ENCODE measurements at regions not wholly inside any gene's neighbourhood (a gene's known extent, or its start where the extent isn't known, plus 50 kb on each side); places are given as distances from the start of the nearest gene placed in this dataset.

DNA sequence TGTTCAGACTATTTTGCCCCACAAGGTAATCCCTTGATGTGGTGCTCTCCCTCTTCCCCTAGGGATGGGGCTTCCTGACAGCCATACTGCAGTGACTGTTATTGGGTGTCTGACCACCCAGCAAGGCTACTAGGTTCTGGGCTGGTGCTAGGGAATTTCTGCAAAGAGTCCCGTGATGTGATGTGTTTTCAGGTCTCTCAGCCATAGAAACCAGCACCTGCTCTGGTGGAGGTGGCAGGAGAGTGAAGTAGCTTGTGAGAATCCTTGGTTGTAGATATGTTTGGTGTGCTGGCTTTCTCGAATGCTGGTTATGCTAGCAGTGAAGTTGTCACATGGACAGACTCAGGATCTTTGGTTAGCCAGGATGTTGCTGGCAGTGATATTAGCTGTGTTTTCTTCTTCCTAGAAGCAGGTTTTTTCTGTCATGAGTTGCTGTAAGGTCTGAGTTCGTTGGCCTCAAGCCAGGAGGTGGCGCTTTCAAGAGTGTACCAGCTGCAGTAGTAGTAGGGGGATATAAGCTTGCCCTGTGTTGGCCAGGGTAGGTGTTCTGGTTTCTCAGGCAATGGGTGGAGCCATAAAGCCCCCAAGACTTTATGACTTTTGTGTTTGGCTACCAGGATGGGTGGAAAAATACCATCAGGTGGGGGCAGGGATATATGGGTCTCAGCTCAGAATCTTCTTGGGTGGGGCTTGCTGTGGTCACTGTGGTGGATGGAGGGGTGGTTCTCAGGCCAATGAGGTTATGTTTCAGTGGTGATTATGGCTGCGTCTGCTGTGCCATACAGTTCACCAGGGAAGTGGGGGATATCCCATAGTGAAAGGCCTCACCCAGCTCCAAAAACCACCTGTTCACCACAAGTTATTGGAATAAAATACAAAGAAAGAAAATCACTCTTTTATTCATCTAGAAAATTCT lies 1112.3 kb downstream of the KCNT2 start:
- DNase-seq, result no peak

- no peak for DNase-seq
These were observed 1126.1 kb downstream of the KCNT2 start for GRCh38 chr1:195482137-195482536.

GRCh38 chr1:195481293-195481692 lies 1126.9 kb downstream of the KCNT2 start:
- DNase-seq, result no peak

DNA sequence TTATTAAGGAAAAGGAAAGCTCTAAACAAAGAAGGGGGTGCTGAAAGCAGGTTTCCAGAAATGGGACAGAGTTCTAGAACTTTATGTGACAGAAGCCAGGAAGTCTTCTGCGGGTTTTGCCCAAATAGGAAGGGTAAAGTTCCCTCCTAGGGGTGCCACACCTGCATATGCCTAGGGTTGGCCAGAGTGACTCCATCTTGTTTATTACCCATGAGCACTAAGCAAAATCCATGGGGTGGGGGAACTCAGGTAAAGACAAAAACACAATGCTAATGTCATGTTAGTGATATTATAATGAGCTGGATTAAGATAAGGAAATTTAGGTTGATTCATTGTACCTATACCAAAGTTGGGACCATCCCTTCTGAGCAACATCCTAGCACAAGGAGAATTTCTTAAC lies 1132.7 kb downstream of the KCNT2 start:
- DNase-seq, result no peak

GRCh38 chr1:195472291-195472690 lies 1135.9 kb downstream of the KCNT2 start:
- DNase-seq, result no peak

- DNase-seq, result no peak
These were observed 1141.6 kb downstream of the KCNT2 start for GRCh38 chr1:195466639-195467038.

- peak; percentile 63 for DNase-seq
These were observed 1145.6 kb downstream of the KCNT2 start for GRCh38 chr1:195462646-195463045.

GRCh38 chr1:195462152-195462551 lies 1146.1 kb downstream of the KCNT2 start:
- no peak for DNase-seq

- no peak for DNase-seq
These were observed 1149.9 kb downstream of the KCNT2 start for GRCh38 chr1:195458365-195458764.

GRCh38 chr1:195450794-195451193 lies 1157.4 kb downstream of the KCNT2 start:
- no peak for DNase-seq

DNA sequence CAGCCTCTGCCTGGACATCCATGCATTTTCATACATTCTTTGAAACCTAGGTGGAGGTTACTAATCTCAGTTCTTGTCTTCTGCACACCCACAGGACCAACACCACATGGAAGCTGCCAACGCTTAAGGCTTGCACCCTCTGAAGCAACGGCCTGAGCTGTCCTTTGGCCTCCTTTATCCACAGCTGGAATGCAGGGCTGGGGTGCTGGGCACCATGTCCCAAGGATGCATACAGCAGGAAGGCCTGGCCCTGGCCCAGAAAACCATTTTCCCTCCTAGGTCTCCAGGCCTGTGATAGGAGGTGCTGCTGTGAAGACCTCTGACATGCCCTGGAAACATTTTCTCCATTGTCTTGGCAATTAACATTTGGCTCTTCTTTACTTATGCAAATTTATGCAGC lies 1168.6 kb downstream of the KCNT2 start:
- no peak for DNase-seq

- DNase-seq, result no peak
These were observed 1173.6 kb downstream of the KCNT2 start for GRCh38 chr1:195434566-195435203.

DNA sequence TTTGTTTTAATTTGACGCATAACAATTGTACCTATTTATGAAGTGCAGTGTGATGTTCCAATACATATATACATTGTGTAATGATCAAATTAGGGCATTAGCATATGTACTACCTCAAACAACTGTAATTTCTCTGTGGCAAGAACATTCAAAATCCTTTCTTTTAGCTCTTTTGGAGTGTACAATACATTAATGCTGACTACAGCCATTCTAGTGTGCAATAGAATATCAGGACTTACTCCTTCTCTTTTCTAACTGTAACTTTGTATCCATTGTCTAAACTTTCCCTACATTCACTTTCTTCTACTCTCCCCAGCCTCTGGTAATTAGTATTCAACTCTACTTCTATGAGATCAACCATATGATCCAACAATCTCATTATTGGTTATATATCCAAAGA lies 1177.4 kb downstream of the KCNT2 start:
- DNase-seq, result no peak

GRCh38 chr1:195428927-195429326 lies 1179.3 kb downstream of the KCNT2 start:
- DNase-seq, result no peak

DNA sequence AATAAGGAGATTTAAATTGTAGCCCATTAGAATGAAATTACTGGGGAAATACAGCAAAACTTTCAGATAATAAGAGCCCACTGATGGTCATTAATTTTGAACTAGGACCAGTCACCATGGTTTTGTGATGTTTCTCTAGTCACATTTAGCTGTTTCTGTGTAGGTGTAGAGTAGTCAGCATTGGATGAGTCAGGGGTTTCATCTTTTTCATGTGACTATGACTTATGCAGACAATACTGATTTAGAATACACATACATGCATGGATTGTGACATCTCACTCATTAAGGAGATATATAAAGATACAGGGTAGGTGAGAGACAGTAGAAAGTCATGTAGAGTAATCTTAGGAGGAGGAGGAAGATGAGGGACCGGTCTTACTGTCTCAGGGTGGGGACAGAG lies 1192.7 kb downstream of the KCNT2 start:
- no peak for DNase-seq

GRCh38 chr1:195394567-195394966 lies 1213.7 kb downstream of the KCNT2 start:
- no peak for DNase-seq

DNA sequence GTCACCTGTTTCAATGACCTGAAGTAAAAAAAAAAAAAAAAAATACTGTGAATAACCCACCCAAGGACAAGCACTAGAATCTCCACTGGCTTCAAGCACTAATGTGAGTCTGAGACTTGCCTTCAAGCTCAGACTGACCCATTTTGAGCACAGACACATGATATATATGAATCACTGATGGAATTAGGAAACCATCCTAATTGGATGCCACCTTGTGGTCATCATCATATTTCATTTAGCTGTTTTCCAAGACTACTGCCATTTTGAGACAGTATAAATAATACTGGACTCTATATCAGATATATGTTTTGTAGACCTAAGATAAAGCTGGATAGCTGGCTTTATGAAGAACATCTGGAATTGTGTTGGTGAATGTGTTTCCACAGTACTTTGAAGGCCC lies 1232.0 kb downstream of the KCNT2 start:
- DNase-seq, result peak; percentile 4

DNA sequence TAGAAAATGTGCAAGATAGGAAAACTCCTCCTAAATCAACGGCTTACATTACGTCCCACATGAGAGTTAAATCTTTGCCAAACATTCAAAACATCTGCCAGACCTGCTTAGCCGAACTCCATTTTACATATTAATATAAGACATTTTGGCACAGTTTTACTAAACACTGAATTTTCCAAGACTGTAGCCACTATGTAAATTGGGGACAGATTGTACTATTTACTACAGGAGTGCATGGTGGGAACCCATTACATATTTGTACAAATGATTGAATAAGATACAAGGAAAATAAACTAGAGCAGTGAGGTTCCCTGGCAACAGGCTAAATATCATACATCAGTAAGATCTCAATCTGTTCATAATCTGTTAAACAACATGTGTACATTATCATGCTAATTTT lies 1234.4 kb downstream of the KCNT2 start:
- DNase-seq, result no peak

DNA sequence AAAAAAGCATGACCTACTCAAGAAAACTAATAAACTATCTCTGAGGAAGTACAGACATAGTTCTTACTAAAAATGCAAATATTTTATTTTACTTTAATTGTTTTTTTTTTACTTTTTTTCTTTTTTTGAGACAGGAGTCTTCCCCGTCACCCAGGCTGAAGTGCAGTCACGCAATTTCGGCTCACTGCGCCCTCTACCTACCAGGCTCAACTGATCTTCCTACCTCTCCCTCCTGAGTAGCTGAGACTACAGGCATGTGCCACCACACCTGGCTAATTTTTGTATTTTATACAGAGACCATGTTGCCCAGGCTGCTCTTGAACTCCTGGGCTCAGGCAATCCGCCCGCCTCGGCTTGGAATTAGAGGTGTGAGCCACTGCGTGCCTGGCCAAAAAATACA lies 1263.1 kb downstream of the KCNT2 start:
- DNase-seq, result no peak

DNA sequence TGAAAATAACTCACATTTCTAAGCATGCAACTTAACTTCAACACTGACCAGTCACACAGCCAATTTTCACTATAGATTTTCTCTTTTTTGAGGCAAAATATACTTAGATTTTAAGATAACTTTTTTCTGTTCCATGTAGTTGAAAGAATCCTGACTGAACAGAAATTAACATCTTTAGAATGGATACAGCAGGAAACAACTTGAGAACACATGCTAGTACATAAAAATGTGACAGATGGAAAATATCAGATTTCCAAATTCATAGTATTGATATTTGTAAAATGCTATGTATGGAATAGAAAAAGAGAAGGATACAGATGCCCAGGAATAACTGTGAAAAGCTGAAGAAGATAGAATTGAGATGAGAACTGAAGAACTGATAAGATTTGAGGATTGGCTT lies 1270.6 kb downstream of the KCNT2 start:
- DNase-seq, result no peak

- DNase-seq, result no peak
These were observed 1271.4 kb downstream of the KCNT2 start for GRCh38 chr1:195336812-195337211.

- DNase-seq, result peak; percentile 47
These were observed 1272.7 kb downstream of the KCNT2 start for GRCh38 chr1:195335541-195335940.

DNA sequence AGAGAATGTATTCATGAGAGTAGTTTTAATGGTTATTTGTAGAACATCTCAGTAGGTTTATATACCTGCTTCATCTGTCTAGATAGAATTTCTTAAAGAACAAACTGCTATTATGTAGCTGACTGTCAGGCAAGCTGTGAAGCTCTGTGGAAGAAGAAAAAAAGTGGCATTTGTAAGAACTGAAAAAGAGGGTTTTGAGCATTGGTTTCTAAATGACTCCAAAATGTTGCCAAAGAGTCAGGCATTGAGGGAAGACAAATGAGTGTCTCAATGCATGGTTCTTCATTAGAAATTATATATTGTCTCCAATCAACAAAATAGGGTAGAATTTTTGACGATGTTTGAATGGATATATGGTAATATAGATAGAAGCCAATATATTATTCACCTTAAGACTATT lies 1276.1 kb downstream of the KCNT2 start:
- no peak for DNase-seq

DNA sequence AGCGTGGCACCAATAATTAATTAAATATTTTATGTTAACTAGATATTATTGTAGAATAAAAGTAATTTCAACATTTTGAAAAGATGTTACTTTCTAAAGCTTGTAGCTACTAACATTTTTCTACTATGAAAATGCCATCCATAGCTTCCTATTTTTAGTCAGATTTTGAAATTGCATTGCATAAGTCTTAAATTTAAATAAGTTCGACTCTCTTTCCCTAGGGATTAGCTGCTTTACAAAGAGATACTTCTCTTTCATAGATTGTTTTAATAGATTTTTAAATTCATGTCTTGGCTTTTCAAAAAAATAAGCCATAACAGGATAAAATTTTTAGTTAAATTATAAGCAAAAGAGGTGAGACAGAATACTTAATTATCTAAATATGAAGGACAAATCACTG lies 1279.6 kb downstream of the KCNT2 start:
- DNase-seq, result peak; percentile 4

DNA sequence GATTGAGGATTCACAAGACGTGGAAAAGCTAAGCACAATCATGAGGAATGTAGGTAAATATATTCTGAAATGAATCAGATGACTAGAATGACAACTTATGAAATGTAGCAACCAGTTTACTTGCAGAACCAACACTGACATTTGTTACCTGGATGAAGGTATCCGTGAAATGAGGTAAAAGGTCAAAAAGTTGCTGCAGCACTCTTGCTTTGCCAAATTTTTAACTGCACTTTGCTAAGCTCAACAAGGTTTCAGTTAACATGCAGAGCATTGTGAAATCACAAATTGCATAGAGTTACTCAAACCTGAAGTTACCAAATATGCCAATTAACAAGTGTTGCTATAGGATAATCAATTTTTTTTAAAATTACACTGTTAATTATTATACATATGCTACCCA lies 1280.1 kb downstream of the KCNT2 start:
- DNase-seq, result no peak
